Left lobe of liver (tissue), 2 donors: ENCODE measurements at regions not wholly inside any gene's neighbourhood (a gene's known extent, or its start where the extent isn't known, plus 50 kb on each side); places are given as distances from the start of the nearest gene placed in this dataset.
A peak's percentile ranks its signal among the peaks of the same experiment; 100 is the strongest.

Experiments
- ATAC-seq: fragments of 200-7000 bp; cut with Tn5 transposase; one replicate; pipeline ENCODE4 v1.9.1; 2020; ENCODE audit warnings: mild to moderate bottlenecking, moderate library complexity
- DNase-seq: peaks from one replicate; pipeline ENCODE4 v3.0.0-alpha.2; 2020; ENCODE audit warnings: low spot score
- donor health status: DM: no; HTN: no; CAD: no; lungs with moderate emphysema.
- donor health status: DM: no; HTN: yes; CAD: no.

- ATAC-seq, result no peak
- no peak for DNase-seq
Observed at GRCh38 chr10:33126742-33127141, 168.7 kb upstream of the ITGB1 start.

GRCh38 chr10:33125522-33126517 lies 167.8 kb upstream of the ITGB1 start:
- DNase-seq, result no peak
- ATAC-seq, result peak; percentile 45

- ATAC-seq, result no peak
Observed at GRCh38 chr10:33125111-33125510, 167.1 kb upstream of the ITGB1 start.

GRCh38 chr10:33123680-33124079 lies 165.7 kb upstream of the ITGB1 start:
- DNase-seq (no peak), ATAC-seq (no peak)

More at GRCh38 chr10:33125111-33125510, 167.1 kb upstream of the ITGB1 start:
- no peak for DNase-seq

- no peak for DNase-seq
- peak; percentile 17 for ATAC-seq
Observed at GRCh38 chr10:33122014-33122809, 164.2 kb upstream of the ITGB1 start.

GRCh38 chr10:33120700-33121099 lies 162.7 kb upstream of the ITGB1 start:
- no peak for ATAC-seq
- no peak for DNase-seq

- ATAC-seq (no peak), DNase-seq (no peak)
Observed at GRCh38 chr10:33120275-33120674, 162.2 kb upstream of the ITGB1 start.

- ATAC-seq, result no peak
Observed at GRCh38 chr10:33117816-33118215, 159.8 kb upstream of the ITGB1 start.

GRCh38 chr10:33117230-33117629 lies 159.2 kb upstream of the ITGB1 start:
- ATAC-seq, result no peak
- DNase-seq, result no peak

More at GRCh38 chr10:33117816-33118215, 159.8 kb upstream of the ITGB1 start:
- no peak for DNase-seq

- ATAC-seq (peak; percentile 59), DNase-seq (no peak)
Observed at GRCh38 chr10:33115738-33116719, 158.0 kb upstream of the ITGB1 start.

GRCh38 chr10:33114451-33114952 lies 156.5 kb upstream of the ITGB1 start:
- DNase-seq, result no peak
- ATAC-seq, result no peak

- ATAC-seq (no peak), DNase-seq (no peak)
Observed at GRCh38 chr10:33113466-33113865, 155.4 kb upstream of the ITGB1 start.

- ATAC-seq, result peak; percentile 36
- DNase-seq, result no peak
Observed at GRCh38 chr10:33112831-33113455, 154.9 kb upstream of the ITGB1 start.

GRCh38 chr10:33111488-33112051 lies 153.5 kb upstream of the ITGB1 start:
- ATAC-seq (no peak), DNase-seq (no peak)

GRCh38 chr10:33109788-33110469 lies 151.9 kb upstream of the ITGB1 start:
- ATAC-seq, result no peak

GRCh38 chr10:33109384-33109783 lies 151.4 kb upstream of the ITGB1 start:
- no peak for ATAC-seq
- no peak for DNase-seq

More at GRCh38 chr10:33109788-33110469, 151.9 kb upstream of the ITGB1 start:
- DNase-seq, result no peak

GRCh38 chr10:33107953-33108352 lies 149.9 kb upstream of the ITGB1 start:
- ATAC-seq (no peak), DNase-seq (no peak)

- ATAC-seq (no peak), DNase-seq (no peak)
Observed at GRCh38 chr10:33106767-33107166, 148.7 kb upstream of the ITGB1 start.

GRCh38 chr10:33103863-33104379 lies 145.9 kb upstream of the ITGB1 start:
- ATAC-seq, result no peak
- DNase-seq, result no peak
